LNCaP clone FGC (cell line): ENCODE measurements at regions not wholly inside any gene's neighbourhood (a gene's known extent, or its start where the extent isn't known, plus 50 kb on each side); places are given as distances from the start of the nearest gene placed in this dataset.

Source experiments
- DNase-seq: peaks from one replicate; pipeline ENCODE4 v3.0.0-alpha.2; 2011; ENCODE audit warnings: low read depth
- H3K4me3 ChIP-seq: 2 replicates; pipeline ENCODE4 v1.5.1; 2011; ENCODE audit warnings: mild to moderate bottlenecking, low read depth, low read length, control low read depth
- TF ChIP-seq, protein P1 (sequence below): IDR thresholded peaks from 2 replicates; pipeline ENCODE4 v1.5.1; 2012; ENCODE audit warnings: mild to moderate bottlenecking; ENCODE audit not compliant: control insufficient read depth, insufficient read depth; ENCODE audit errors: extremely low read depth

DNA sequence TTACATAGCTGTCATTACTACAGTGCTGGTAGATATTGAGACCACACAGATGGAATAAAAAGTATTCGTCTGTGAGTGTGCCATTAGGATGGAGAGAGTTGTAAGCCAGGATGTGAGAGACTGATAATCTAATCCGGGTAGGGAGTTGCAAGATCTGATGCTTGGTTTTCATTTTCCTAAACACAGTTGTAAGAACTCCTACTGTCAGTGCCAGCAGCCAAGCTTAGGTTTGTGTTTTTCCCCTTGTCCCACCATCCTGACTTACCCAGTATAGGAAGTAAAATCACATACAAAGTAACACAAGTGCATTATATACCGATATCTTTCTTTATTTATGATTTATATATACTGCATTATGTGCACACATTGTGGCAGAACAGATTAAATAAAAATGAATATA lies 726.4 kb upstream of the PCDH20 start:
- no peak overlapping the region for H3K4me3 ChIP-seq
- TF ChIP-seq, protein P1, sequence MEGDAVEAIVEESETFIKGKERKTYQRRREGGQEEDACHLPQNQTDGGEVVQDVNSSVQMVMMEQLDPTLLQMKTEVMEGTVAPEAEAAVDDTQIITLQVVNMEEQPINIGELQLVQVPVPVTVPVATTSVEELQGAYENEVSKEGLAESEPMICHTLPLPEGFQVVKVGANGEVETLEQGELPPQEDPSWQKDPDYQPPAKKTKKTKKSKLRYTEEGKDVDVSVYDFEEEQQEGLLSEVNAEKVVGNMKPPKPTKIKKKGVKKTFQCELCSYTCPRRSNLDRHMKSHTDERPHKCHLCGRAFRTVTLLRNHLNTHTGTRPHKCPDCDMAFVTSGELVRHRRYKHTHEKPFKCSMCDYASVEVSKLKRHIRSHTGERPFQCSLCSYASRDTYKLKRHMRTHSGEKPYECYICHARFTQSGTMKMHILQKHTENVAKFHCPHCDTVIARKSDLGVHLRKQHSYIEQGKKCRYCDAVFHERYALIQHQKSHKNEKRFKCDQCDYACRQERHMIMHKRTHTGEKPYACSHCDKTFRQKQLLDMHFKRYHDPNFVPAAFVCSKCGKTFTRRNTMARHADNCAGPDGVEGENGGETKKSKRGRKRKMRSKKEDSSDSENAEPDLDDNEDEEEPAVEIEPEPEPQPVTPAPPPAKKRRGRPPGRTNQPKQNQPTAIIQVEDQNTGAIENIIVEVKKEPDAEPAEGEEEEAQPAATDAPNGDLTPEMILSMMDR = no peak
- DNase-seq = no peak

DNA sequence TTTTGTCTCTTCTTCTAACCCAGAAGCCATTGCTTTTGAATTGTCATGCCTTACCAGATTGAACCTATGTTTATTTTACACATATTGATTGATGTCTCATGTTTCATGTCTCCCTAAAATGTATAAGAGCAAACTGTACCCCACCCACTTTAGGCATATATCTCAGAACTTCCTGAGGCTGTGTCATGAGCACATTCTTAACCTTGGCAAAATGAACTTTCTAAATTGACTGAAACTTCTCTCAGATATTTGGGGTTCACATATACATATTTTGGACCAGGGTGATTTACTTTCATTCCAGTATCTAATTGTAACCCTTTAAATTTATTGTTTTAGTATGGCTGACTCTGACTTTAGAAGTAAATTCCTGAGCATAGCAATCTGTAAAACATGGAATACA lies 723.9 kb upstream of the PCDH20 start:
- DNase-seq = no peak
- no peak overlapping the region for H3K4me3 ChIP-seq
- TF ChIP-seq, protein P1 = no peak

DNA sequence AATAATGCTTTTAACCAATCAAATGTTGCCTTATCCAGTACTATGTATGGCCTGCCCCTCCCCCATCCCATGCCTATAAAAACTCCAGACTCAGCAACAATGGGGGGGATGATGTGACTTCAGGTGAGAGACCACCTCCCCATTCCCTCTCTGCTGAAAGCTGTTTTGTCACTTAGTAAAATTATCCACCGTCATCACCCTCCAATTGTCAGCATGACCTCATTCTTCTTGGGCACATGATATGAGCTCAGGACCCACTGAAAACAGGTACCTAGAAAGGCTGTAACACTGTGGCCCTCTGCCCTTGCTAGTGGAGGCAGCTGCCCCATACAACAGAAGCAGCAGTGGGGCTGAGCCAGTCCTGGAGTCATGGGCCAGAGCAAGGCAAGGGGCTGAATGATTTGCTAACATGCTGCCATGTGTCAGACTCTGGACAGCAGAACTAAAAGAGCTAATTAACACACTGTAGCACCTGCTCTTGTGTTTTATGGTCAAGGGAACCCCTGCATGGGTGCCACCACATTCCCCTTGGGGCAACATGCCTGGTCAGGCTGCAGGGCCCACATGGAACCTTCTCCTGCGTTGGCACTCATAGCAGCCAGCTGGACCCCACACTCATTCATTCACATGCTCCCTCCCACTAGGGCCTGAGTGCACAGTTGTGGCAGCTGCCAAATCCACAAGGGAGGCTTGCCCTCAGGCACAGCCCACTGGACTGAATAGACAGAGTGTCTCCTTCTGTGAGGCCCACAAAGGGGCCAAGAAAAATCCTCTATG lies 722.2 kb upstream of the PCDH20 start:
- no peak for DNase-seq
- H3K4me3 ChIP-seq = no peak overlapping the region
- TF ChIP-seq, protein P1 = no peak

DNA sequence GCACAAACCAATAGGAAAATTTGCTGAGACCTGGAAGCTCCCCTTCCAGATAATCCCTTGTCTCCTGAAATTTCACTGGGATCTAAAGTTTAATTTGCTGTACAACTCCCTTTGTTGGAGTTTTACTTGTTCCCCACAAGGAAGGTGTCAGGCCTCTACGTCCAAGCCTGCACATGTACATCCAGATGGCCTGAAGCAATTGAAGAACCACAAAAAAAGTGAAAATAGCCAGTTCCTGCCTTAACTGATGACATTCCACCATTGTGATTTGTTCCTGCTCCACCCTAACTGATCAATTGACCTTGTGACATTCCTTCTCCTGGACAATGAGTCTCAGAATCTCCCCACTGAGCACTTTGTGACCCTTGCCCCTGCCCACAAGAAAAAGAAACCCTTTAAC lies 716.0 kb upstream of the PCDH20 start:
- no peak for DNase-seq
- TF ChIP-seq, protein P1 = no peak
- no peak overlapping the region for H3K4me3 ChIP-seq

DNA sequence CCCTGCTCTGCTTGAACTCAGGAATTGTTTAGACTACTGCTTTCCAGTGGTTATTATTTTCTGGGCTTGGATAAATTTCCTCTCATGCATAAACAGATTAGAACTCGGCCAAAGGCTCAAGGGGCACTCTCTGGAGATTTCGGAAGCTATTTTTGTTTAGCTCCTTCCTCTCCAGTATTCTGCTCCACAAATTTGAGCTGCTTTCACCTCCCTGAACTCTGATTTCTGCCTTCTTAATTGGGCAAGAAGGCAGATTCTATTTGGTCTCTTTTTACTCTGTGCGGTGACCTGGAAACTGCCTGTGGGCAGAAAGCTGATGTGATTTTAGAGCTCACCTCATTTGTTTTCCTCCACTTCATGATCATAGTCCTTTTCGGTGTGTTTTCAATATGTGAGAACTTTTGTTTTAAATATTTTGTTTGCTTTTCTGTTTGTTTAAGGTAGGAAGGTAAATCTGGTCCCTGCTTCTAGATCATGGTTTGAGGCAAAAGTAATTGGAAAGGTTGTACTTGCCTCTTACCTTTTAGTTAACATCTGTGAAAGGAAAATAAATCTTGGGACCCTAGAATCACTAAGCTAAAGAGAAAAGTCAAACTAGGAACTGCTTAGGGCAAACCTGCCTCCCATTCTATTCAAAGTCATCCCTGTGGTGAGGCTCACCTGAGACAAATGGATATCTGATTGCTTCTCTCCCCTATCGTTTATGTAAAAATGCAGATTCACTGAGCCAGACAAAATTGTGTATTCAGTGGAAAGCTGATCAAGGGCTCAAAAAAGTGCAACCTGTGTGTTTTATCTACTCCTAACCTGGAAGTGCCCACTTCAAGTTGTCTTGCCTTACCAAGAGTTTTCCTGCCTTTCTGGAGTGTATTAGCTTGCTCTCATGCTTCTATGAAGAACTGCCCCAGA lies 714.7 kb upstream of the PCDH20 start:
- no peak overlapping the region for H3K4me3 ChIP-seq
- TF ChIP-seq, protein P1 = no peak
- DNase-seq = no peak

DNA sequence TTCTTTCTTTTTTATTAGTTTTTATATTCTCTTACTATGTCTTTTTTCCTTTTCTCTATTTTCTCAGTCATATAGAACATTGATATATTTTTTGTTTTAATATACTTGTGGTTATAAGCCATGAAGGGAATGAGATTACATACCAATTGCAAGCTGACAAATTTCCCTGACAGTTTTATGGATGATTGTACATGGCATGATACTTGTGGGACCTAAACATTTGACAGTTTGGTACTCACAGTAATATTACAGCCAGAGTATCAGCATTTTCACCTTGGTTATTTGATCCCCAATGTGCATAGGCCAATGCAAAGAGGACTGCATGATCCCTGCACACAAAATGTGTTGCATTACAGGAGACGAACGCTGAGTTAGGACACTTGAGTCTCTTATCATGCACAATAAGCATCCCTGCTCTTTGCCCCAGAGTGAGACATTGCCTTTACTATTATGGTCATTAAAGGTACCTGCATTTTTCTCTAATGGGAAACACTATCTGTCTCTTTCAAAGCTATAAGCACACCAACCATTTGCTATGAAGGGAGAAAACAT lies 713.4 kb upstream of the PCDH20 start:
- no peak for DNase-seq
- no peak overlapping the region for H3K4me3 ChIP-seq
- TF ChIP-seq, protein P1 = no peak
